ENCODE measurements at regions not wholly inside any gene's neighbourhood (a gene's known extent, or its start where the extent isn't known, plus 50 kb on each side); places are given as distances from the start of the nearest gene placed in this dataset.

GRCh38 chr5:96125231-96125891 is 163.7 kb upstream of the ELL2 start:
- TF ChIP-seq CTCF (conservative IDR thresholded peaks at IDR 0.05; ENCODE audit: low read length), result no peak
- H3K4me3 ChIP-seq (ENCODE audit: low read length), result no peak overlapping the region
- peak; percentile 41 for DNase-seq (ENCODE audit: low read depth)

- H3K4me3 ChIP-seq (ENCODE audit: low read length), result no peak overlapping the region
- DNase-seq (ENCODE audit: low read depth), result no peak
- no peak for TF ChIP-seq CTCF (conservative IDR thresholded peaks at IDR 0.05; ENCODE audit: low read length)
Measured at GRCh38 chr5:96124589-96124988, 162.9 kb upstream of the ELL2 start.

DNA sequence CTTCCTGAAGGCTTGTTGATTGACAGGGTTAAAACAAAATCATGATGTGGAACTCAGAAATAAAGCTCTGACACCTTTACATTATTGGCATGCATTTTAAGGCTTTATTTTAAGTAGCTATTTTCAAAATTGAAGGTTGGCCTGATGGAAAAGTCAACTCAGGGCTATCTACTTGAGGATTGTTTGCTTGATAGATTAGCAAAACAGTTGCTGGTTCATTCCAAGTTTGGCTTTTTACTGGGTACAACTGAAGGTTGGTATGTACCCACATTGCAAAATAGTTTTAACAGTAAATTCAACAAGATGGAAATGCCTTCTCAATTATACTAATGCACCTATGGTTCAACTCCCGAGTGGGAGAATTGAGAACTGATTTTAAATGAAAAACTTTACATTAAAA is 161.8 kb upstream of the ELL2 start:
- no peak overlapping the region for H3K4me3 ChIP-seq (ENCODE audit: low read length)
- TF ChIP-seq CTCF (conservative IDR thresholded peaks at IDR 0.05; ENCODE audit: low read length), result no peak

GRCh38 chr5:96121364-96121763 is 159.7 kb upstream of the ELL2 start:
- TF ChIP-seq CTCF (conservative IDR thresholded peaks at IDR 0.05; ENCODE audit: low read length), result no peak
- DNase-seq (ENCODE audit: low read depth), result no peak
- no peak overlapping the region for H3K4me3 ChIP-seq (ENCODE audit: low read length)

More for the DNA sequence above, 161.8 kb upstream of the ELL2 start:
- no peak for DNase-seq (ENCODE audit: low read depth)

DNA sequence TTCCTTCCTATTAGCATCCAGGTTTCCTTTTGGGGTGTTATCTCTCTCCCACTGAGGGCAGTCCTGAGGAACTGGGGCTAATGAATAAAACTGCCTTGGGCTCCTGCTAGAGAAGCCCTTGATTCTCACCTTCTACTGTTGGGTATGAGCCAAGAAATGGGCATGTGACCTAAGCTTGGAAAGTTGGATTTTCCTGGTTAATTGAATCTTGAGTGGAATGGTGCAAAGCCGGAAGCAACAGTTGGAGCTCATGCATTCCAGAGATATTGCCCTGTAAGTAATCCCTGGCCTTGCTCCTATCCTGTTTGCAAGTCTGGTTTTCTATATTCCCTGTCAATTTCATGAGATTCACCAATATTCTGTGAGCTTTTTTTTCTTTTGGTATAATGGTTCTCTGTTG is 158.5 kb upstream of the ELL2 start:
- no peak for DNase-seq (ENCODE audit: low read depth)
- no peak for TF ChIP-seq CTCF (conservative IDR thresholded peaks at IDR 0.05; ENCODE audit: low read length)
- H3K4me3 ChIP-seq (ENCODE audit: low read length), result no peak overlapping the region

DNA sequence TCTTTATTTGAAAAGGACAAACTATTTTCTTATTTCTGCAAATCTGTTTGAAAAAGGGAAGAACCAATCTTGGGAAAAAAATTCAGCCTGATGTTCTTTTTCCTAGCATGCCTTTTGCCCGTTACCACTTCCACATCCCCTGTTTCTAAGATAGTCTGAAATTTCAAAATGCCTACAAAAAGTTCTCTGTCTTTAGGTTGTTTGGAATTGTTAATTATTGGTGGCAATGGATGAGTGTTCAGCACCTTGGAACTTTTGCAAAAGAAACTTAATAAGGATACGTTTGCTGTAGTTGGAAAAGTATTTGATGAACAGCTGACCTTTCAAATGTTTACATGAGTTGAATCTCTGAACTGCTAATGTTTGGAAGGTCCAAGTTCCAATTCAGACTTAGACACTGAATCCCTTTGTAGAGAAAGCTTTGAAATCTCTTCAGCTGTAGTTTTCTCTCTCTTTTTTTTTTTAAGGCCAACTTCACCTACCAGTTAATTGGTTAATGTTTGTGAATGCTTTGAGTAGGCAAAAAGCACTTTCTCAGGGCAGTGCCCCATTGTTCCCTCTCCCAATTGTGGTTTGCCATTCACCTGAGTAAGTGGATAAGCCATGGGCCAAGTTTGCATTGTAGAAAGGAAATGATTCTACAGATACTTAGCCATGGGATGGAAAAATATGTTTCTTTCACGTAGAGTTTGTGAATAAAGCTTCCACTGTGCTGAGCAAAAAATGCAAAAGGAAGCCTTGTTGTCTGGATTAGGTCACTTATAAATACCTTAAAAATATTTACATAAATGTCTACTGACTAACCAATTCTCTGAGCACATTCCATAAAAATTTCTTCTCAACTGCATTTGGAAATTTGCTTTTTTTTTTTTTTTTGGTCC is 156.4 kb upstream of the ELL2 start:
- no peak overlapping the region for H3K4me3 ChIP-seq (ENCODE audit: low read length)
- peak; percentile 74 for DNase-seq (ENCODE audit: low read depth)
- TF ChIP-seq CTCF (conservative IDR thresholded peaks at IDR 0.05; ENCODE audit: low read length), result no peak

All from AG10803 (cell line).